ENCODE measurements at regions not wholly inside any gene's neighbourhood (a gene's known extent, or its start where the extent isn't known, plus 50 kb on each side); places are given as distances from the start of the nearest gene placed in this dataset.

GRCh38 chr3:148599481-148599880 lies 98.2 kb upstream of the AGTR1 start:
- TF ChIP-seq, protein P1, sequence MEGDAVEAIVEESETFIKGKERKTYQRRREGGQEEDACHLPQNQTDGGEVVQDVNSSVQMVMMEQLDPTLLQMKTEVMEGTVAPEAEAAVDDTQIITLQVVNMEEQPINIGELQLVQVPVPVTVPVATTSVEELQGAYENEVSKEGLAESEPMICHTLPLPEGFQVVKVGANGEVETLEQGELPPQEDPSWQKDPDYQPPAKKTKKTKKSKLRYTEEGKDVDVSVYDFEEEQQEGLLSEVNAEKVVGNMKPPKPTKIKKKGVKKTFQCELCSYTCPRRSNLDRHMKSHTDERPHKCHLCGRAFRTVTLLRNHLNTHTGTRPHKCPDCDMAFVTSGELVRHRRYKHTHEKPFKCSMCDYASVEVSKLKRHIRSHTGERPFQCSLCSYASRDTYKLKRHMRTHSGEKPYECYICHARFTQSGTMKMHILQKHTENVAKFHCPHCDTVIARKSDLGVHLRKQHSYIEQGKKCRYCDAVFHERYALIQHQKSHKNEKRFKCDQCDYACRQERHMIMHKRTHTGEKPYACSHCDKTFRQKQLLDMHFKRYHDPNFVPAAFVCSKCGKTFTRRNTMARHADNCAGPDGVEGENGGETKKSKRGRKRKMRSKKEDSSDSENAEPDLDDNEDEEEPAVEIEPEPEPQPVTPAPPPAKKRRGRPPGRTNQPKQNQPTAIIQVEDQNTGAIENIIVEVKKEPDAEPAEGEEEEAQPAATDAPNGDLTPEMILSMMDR (IDR thresholded peaks at IDR 0.05; ENCODE audit: partially characterized antibody, unreplicated experiment) = no peak
- H3K4me1 Mint-ChIP-seq (ENCODE audit: low read depth, unreplicated experiment) = no peaks in the 10 kb centered on the region
- no peak overlapping the region for H3K4me3 Mint-ChIP-seq (ENCODE audit: unreplicated experiment)
- H3K36me3 Mint-ChIP-seq (ENCODE audit: unreplicated experiment) = no peaks in the 10 kb centered on the region
- no peaks in the 10 kb centered on the region for H3K9me3 Mint-ChIP-seq (ENCODE audit: unreplicated experiment)
- H3K27ac Mint-ChIP-seq (ENCODE audit: unreplicated experiment) = no peak overlapping the region
- no peak for DNase-seq
- no peaks in the 10 kb centered on the region for H3K27me3 Mint-ChIP-seq (ENCODE audit: unreplicated experiment)

GRCh38 chr3:148600440-148600839 lies 97.3 kb upstream of the AGTR1 start:
- Mint-ChIP-seq H3K27ac (ENCODE audit: unreplicated experiment) (no peak overlapping the region), H3K9me3 (ENCODE audit: unreplicated experiment) (no peaks in the 10 kb centered on the region), H3K4me1 (ENCODE audit: low read depth, unreplicated experiment) (no peaks in the 10 kb centered on the region), H3K36me3 (ENCODE audit: unreplicated experiment) (no peaks in the 10 kb centered on the region), H3K27me3 (ENCODE audit: unreplicated experiment) (no peaks in the 10 kb centered on the region), H3K4me3 (ENCODE audit: unreplicated experiment) (no peak overlapping the region)
- TF ChIP-seq, protein P1 (IDR thresholded peaks at IDR 0.05; ENCODE audit: partially characterized antibody, unreplicated experiment) = no peak
- DNase-seq = no peak

GRCh38 chr3:148600902-148601765 lies 96.6 kb upstream of the AGTR1 start:
- no peak for DNase-seq
- H3K27me3 Mint-ChIP-seq (ENCODE audit: unreplicated experiment) = no peaks in the 10 kb centered on the region
- H3K36me3 Mint-ChIP-seq (ENCODE audit: unreplicated experiment) = no peaks in the 10 kb centered on the region
- TF ChIP-seq, protein P1 (IDR thresholded peaks at IDR 0.05; ENCODE audit: partially characterized antibody, unreplicated experiment) = no peak
- no peak overlapping the region for H3K4me3 Mint-ChIP-seq (ENCODE audit: unreplicated experiment)
- H3K27ac Mint-ChIP-seq (ENCODE audit: unreplicated experiment) = no peak overlapping the region
- H3K4me1 Mint-ChIP-seq (ENCODE audit: low read depth, unreplicated experiment) = no peaks in the 10 kb centered on the region
- no peaks in the 10 kb centered on the region for H3K9me3 Mint-ChIP-seq (ENCODE audit: unreplicated experiment)

DNA sequence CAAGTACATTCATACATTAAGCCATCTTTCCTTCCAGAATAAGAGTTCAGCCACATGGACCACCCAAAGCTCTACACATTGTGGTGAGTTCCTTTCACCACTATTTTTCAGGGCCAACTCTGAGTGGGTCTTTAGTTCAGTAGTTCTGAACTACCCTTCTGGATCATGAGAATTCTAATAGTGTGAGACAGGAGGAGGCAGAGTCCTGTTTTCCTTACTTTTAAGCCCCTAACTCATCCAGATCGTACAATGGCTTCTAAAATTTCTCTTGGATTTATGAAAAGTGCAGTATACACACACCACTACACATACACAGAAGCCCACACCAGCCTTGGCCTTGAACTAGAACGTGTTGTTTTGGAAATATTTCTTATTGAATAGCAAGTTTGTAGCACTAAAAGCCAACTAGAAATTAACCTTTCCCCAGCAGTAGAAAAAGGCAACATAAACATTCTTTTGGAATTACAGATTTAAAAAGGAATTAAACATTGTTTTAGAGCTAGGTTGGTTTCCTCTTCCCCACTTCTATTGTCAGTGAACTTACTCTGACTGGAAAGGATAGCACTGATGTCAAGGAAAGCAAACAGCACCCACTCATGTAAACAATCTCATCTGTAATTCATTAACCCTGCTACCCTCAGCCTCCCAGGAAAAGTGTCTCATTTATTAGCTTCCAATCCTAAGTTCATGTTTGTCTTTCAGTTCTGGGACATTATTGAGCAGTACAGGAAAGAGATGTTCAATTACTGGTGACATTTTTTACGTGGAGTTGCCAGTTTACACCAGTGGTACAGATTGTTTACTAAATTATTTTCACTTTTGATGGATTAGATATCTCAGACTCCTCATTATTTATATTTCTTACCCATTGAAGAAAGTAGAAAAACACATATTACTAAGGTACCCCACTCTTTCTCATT lies 95.7 kb upstream of the AGTR1 start:
- Mint-ChIP-seq H3K27me3 (ENCODE audit: unreplicated experiment) (no peaks in the 10 kb centered on the region), H3K4me3 (ENCODE audit: unreplicated experiment) (no peak overlapping the region), H3K9me3 (ENCODE audit: unreplicated experiment) (no peaks in the 10 kb centered on the region), H3K36me3 (ENCODE audit: unreplicated experiment) (no peaks in the 10 kb centered on the region), H3K4me1 (ENCODE audit: low read depth, unreplicated experiment) (no peaks in the 10 kb centered on the region), H3K27ac (ENCODE audit: unreplicated experiment) (no peak overlapping the region)
- TF ChIP-seq, protein P1 (IDR thresholded peaks at IDR 0.05; ENCODE audit: partially characterized antibody, unreplicated experiment) = no peak
- no peak for DNase-seq
